ENCODE measurements at regions not wholly inside any gene's neighbourhood (a gene's known extent, or its start where the extent isn't known, plus 50 kb on each side); places are given as distances from the start of the nearest gene placed in this dataset.

DNA sequence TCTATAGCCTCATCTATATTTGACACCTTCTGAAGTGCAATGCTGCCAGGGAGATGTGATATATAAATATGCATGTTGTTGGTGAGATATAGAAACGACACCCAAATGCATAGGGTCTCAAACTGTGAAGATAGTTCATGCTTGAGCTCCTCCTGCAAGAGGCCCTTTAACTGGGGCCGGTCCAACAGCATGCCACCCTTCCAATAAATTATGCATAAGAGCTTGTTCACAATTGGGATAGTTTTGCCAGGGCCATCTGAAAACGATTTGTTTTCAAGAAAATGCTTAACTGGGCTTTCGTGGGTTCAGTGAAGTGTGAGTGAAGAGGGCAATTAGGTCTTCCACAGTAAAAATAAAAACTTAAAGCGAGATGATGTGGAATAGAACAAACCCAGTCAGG is 424.2 kb upstream of the WWC1 start:
- no peak for DNase-seq (ENCODE audit: low read depth in 4 of 4, low spot score in 2 of 4)

GRCh38 chr5:167869125-167869524 is 422.3 kb upstream of the WWC1 start:
- no peak for DNase-seq (ENCODE audit: low read depth in 4 of 4, low spot score in 2 of 4)

- DNase-seq (ENCODE audit: low read depth in 4 of 4, low spot score in 2 of 4) = no peak
Observed at GRCh38 chr5:167870055-167870454, 421.4 kb upstream of the WWC1 start.

- DNase-seq (ENCODE audit: low read depth in 4 of 4, low spot score in 2 of 4) = no peak
Observed at GRCh38 chr5:167871091-167871490, 420.4 kb upstream of the WWC1 start.

- DNase-seq (ENCODE audit: low read depth in 4 of 4, low spot score in 2 of 4) = no peak
Observed at GRCh38 chr5:167872791-167873190, 418.7 kb upstream of the WWC1 start.

GRCh38 chr5:167877114-167877722 is 414.2 kb upstream of the WWC1 start:
- no peak for DNase-seq (ENCODE audit: low read depth in 4 of 4, low spot score in 2 of 4)

DNA sequence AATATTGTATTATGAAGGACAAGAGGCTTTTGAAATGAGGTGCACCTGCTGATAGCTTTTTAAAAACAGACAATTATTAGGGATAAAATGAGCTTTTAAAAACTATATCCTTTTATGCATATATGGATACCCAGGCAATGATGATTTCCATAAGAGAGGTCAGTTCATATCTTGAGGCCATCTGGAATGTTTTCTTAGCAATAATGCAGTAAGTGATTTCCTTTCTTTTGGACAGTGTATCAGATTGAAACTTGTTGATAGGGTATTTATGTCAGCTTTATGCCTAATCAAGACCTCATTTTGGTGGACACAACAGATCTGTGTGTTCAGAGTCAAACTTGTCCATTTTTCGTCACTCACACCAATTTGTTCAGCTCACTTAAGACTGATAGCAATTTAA is 413.5 kb upstream of the WWC1 start:
- no peak for DNase-seq (ENCODE audit: low read depth in 4 of 4, low spot score in 2 of 4)

DNA sequence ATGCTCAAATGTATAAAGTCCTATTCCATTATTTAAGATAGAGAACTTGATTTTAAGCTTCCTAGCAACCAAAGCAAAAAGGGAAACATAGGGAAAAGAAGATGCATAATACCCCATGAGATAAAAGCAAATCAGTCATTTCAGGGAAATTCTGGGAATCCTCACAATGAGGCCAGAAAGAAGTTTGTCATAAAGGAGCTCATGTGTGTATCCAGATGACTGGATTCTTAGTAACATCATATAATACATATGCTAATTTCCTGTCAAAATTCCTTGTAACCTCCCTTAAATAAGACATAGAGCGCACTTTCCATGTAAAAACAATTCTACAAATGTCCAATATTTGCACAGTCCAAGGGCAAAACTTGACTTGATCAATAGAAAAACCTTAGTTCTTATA is 411.0 kb upstream of the WWC1 start:
- no peak for DNase-seq (ENCODE audit: low read depth in 4 of 4, low spot score in 2 of 4)

DNA sequence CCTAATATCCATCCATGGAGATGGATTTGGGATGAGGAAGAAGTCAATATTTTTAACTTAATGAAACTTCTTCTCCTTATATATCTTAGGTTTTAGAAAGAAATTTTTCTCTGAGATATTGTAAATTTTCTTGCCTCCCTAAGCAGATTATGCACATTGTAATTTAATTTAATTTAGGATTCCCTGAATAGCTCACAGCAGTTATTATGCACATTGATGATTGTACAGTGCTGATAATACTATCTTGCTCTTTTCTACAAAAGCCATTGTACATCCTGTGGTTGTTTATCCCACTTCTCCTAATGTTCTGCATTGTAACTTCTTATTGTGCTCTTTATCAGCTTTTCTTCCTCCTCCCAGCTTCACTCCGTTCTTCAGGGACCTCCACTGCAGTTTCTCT is 410.4 kb upstream of the WWC1 start:
- DNase-seq (ENCODE audit: low read depth in 4 of 4, low spot score in 2 of 4) = no peak

GRCh38 chr5:167886196-167886595 is 405.2 kb upstream of the WWC1 start:
- DNase-seq (ENCODE audit: low read depth in 4 of 4, low spot score in 2 of 4) = no peak

DNA sequence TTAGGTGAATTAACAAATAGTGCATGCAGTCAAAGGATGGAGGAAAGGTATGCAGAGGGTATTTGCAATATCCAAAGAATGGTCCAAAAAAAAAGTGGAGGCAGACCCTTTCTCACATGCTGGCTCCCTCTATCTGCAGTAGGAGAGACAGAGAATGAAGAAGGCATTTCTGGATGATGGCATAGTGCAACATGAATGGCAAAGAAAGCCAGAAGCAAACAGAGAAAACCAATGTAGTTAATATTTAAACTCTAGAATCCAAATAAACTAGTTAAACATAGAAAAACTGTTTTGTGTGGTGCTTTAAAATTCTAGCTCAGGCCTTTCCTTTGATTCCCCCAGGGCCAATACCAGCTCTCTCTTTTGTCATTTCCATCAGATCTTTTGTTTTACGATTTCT is 403.1 kb upstream of the WWC1 start:
- DNase-seq (ENCODE audit: low read depth in 4 of 4, low spot score in 2 of 4) = no peak

GRCh38 chr5:167889276-167889675 is 402.2 kb upstream of the WWC1 start:
- no peak for DNase-seq (ENCODE audit: low read depth in 4 of 4, low spot score in 2 of 4)

GRCh38 chr5:167892352-167893115 is 398.9 kb upstream of the WWC1 start:
- no peak for DNase-seq (ENCODE audit: low read depth in 4 of 4, low spot score in 2 of 4)

DNA sequence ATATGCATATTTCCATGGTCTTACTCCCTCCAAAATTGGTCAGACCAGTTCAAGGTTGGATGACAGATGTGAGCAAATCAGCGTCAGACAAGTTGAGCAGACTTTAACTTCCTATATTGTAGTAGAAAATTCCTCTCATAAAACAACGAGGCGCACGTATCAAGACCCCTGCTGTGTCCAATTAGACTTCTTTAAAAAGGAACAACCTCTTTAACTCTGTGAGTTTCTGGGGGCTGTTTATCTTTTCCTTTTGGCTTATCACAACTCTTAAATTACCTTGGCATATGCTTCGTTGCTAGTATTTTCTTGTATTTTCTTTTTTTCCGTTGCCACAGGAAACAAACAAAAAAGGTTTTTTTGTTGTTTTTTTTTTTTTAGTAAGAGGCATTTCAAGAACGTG is 398.2 kb upstream of the WWC1 start:
- DNase-seq (ENCODE audit: low read depth in 4 of 4, low spot score in 2 of 4) = no peak

DNA sequence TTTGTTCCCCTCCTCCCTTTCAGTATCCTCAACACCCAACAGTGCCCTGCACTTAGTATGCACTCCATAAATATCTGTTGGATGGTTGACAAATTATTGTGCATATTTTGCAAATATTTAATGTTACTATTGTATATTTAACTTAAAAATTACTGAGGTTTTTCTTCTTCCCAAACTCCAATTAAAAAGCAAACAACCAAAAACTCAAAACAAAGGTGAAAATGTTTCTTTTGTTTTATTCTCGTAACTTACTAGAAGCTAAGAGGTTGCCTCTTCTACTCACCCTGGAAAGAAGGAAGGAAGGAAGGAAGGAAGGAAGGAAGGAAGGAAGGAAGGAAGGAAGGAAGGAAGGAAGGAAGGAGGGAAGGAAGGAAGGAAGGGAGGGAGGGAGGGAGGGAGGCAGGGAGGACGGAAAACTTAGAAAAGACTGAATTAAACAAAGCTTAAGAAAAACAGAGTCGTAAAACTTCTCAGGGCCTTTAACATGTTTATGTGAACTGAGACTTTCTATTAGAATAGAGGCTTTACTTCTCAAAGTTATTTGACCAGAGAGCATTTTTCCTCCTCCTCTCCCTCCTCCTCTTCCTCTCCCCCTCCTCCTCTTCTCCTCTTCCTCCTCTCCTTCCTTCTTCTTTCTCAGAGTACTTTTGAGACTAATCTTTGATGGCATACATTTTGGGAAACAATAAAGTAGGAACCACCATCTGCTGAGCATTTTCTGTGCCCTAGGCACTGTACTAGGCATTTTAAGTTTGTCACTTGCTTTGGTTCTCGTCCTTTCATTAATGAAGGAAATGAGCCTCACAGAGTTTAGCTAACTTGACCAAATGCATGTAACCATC is 396.6 kb upstream of the WWC1 start:
- DNase-seq (ENCODE audit: low read depth in 4 of 4, low spot score in 2 of 4) = no peak

DNA sequence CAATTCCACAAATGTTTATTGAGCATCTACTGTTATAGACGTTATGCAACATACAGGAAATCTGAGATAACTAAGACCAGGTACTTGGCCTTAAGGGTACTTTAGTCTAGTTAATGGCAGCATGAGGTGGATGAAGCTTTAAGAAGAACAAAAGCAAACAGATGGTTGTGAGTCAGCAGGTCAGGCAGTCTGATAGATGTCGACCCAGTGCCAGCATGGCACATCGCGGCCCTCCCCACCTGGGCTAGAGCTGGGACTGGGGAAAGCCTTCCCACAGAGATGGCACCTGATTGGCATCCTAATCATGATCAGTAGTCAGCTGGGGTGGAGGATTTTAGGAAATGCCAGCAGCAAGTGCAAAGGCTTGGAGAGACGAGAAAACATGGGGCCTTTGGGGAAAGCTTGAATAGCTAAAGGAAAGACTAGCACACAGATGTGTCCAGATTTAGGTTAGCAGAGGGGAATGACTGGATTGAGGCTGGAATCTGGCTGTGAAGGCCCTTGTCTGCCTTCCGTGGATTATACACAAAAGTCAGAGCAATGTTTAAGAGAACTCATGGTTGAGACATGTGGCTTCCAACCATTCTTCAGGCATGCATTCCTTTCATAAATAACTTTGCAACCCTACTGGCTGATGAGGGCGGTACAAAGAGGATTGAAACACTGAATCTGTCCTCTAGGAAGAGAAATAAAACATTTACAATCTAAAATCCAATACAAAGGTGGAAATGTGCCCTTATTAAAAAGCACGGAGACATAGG is 395.4 kb upstream of the WWC1 start:
- DNase-seq (ENCODE audit: low read depth in 4 of 4, low spot score in 2 of 4) = no peak

GRCh38 chr5:167896814-167897213 is 394.6 kb upstream of the WWC1 start:
- DNase-seq (ENCODE audit: low read depth in 4 of 4, low spot score in 2 of 4) = no peak

DNA sequence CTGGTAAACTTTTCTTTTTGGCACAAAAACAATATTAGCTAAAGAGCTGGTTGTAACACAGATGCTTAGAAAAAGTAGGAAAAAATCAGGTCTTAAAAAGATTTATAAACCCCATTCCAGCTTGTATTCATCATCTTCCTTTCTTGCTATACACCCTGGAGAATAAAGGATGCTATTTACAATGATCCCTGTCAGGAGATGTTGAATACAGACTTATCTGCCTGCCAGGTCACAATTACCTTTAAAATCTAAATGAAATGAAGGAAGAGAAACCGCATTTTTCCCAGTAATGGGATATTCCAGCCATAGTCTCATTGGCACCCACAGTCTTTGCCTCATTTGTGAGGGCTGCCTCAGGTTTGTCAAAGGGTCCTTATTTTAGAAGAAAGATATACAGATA is 394.1 kb upstream of the WWC1 start:
- DNase-seq (ENCODE audit: low read depth in 4 of 4, low spot score in 2 of 4) = no peak

GRCh38 chr5:167898361-167899042 is 392.9 kb upstream of the WWC1 start:
- DNase-seq (ENCODE audit: low read depth in 4 of 4, low spot score in 2 of 4) = no peak

DNA sequence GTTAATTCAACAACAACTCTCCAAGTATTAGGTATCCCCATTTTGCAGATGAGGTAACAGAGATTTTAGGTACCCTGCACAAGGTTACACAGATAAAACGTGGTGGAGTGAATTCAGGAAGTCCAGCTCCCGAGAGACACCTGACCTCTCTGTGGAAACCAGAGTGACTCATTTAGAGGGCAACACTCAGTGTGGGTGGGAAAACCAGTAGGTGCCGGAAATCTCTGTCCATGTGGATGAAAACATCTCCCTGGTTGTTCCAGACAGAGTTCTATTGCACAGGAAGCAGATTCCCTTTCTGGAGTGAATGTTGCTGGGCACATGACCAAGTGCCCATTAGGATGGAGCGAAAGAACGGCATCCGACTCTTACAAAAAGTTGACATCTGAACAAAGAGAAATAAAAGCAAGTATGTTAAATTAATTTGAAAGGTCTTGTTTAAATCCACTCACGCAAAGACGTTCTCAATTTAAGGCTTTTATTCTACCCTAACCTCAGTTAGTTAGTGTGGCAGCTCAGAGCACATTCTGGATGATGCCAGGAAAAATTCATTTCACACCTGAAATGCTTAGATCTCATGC is 391.9 kb upstream of the WWC1 start:
- no peak for DNase-seq (ENCODE audit: low read depth in 4 of 4, low spot score in 2 of 4)

All from left renal cortex interstitium (tissue), 4 donors.